ENCODE measurements at regions not wholly inside any gene's neighbourhood (a gene's known extent, or its start where the extent isn't known, plus 50 kb on each side); places are given as distances from the start of the nearest gene placed in this dataset.

GRCh38 chr4:144799486-144799885 lies 153.5 kb downstream of the HHIP start:
- no peaks in the 10 kb centered on the region for H3K9me3 Mint-ChIP-seq (ENCODE audit: insufficient read depth)
- H3K27ac Mint-ChIP-seq = no peak overlapping the region
- no peaks in the 10 kb centered on the region for H3K36me3 Mint-ChIP-seq (ENCODE audit: low read depth)
- ATAC-seq (no peak), DNase-seq (no peak)
- H3K4me1 Mint-ChIP-seq (ENCODE audit: low read depth) = no peaks in the 10 kb centered on the region
- H3K27me3 Mint-ChIP-seq (ENCODE audit: low read depth) = no peaks in the 10 kb centered on the region
- CTCF ChIA-PET = no interaction called here
- no peak overlapping the region for H3K4me3 Mint-ChIP-seq
- POLR2A ChIA-PET = no interaction called here

- no peaks in the 10 kb centered on the region for H3K4me1 Mint-ChIP-seq (ENCODE audit: low read depth)
- H3K27me3 Mint-ChIP-seq (ENCODE audit: low read depth) = no peaks in the 10 kb centered on the region
- no peak overlapping the region for H3K4me3 Mint-ChIP-seq
- POLR2A ChIA-PET = no interaction called here
- no peak for ATAC-seq
- H3K27ac Mint-ChIP-seq = no peak overlapping the region
- H3K36me3 Mint-ChIP-seq (ENCODE audit: low read depth) = no peaks in the 10 kb centered on the region
- no peaks in the 10 kb centered on the region for H3K9me3 Mint-ChIP-seq (ENCODE audit: insufficient read depth)
- CTCF ChIA-PET = no interaction called here
- DNase-seq = no peak
These were observed 155.8 kb downstream of the HHIP start for GRCh38 chr4:144801731-144802130.

- POLR2A ChIA-PET = no interaction called here
- H3K27ac Mint-ChIP-seq = no peak overlapping the region
- ATAC-seq = no peak
- H3K4me3 Mint-ChIP-seq = no peak overlapping the region
- CTCF ChIA-PET = no interaction called here
- DNase-seq = no peak
- no peaks in the 10 kb centered on the region for H3K27me3 Mint-ChIP-seq (ENCODE audit: low read depth)
- H3K9me3 Mint-ChIP-seq (ENCODE audit: insufficient read depth) = peaks cover 15% of the 10 kb centered on the region
- no peaks in the 10 kb centered on the region for H3K4me1 Mint-ChIP-seq (ENCODE audit: low read depth)
- no peaks in the 10 kb centered on the region for H3K36me3 Mint-ChIP-seq (ENCODE audit: low read depth)
These were observed 162.1 kb downstream of the HHIP start for GRCh38 chr4:144808034-144808433.

GRCh38 chr4:144809056-144809640 lies 163.2 kb downstream of the HHIP start:
- CTCF ChIA-PET = no interaction called here
- H3K4me1 Mint-ChIP-seq (ENCODE audit: low read depth) = no peaks in the 10 kb centered on the region
- H3K27me3 Mint-ChIP-seq (ENCODE audit: low read depth) = no peaks in the 10 kb centered on the region
- POLR2A ChIA-PET = no interaction called here
- H3K9me3 Mint-ChIP-seq (ENCODE audit: insufficient read depth) = peaks cover 15% of the 10 kb centered on the region
- no peaks in the 10 kb centered on the region for H3K36me3 Mint-ChIP-seq (ENCODE audit: low read depth)
- H3K27ac Mint-ChIP-seq = no peak overlapping the region
- DNase-seq (no peak), ATAC-seq (no peak)
- no peak overlapping the region for H3K4me3 Mint-ChIP-seq

- ATAC-seq (no peak), DNase-seq (no peak)
- CTCF ChIA-PET = no interaction called here
- Mint-ChIP-seq H3K4me3 (no peak overlapping the region), H3K4me1 (ENCODE audit: low read depth) (no peaks in the 10 kb centered on the region), H3K27me3 (ENCODE audit: low read depth) (no peaks in the 10 kb centered on the region), H3K27ac (no peak overlapping the region), H3K9me3 (ENCODE audit: insufficient read depth) (no peaks in the 10 kb centered on the region), H3K36me3 (ENCODE audit: low read depth) (no peaks in the 10 kb centered on the region)
- POLR2A ChIA-PET = interaction anchor here (0.6 kb wide), 1 partner anchor 125 kb away, joined by 3 read pairs; no protein-coding TSS in a partner anchor
These were observed 170.7 kb downstream of the HHIP start for GRCh38 chr4:144816668-144817067.

- ChIA-PET POLR2A (no interaction called here), CTCF (no interaction called here)
- Mint-ChIP-seq H3K27ac (no peak overlapping the region), H3K9me3 (ENCODE audit: insufficient read depth) (no peaks in the 10 kb centered on the region), H3K36me3 (ENCODE audit: low read depth) (no peaks in the 10 kb centered on the region), H3K4me3 (no peak overlapping the region), H3K4me1 (ENCODE audit: low read depth) (no peaks in the 10 kb centered on the region), H3K27me3 (ENCODE audit: low read depth) (no peaks in the 10 kb centered on the region)
- ATAC-seq = no peak
- DNase-seq = no peak
These were observed 171.1 kb downstream of the HHIP start for GRCh38 chr4:144817081-144817480.

GRCh38 chr4:144818136-144818535 lies 172.2 kb downstream of the HHIP start:
- no peak for ATAC-seq
- H3K9me3 Mint-ChIP-seq (ENCODE audit: insufficient read depth) = no peaks in the 10 kb centered on the region
- no peaks in the 10 kb centered on the region for H3K36me3 Mint-ChIP-seq (ENCODE audit: low read depth)
- H3K4me3 Mint-ChIP-seq = no peak overlapping the region
- CTCF ChIA-PET = no interaction called here
- no peak overlapping the region for H3K27ac Mint-ChIP-seq
- POLR2A ChIA-PET = no interaction called here
- no peak for DNase-seq
- no peaks in the 10 kb centered on the region for H3K4me1 Mint-ChIP-seq (ENCODE audit: low read depth)
- no peaks in the 10 kb centered on the region for H3K27me3 Mint-ChIP-seq (ENCODE audit: low read depth)

- H3K9me3 Mint-ChIP-seq (ENCODE audit: insufficient read depth) = no peaks in the 10 kb centered on the region
- DNase-seq (no peak), ATAC-seq (no peak)
- CTCF ChIA-PET = no interaction called here
- no peaks in the 10 kb centered on the region for H3K4me1 Mint-ChIP-seq (ENCODE audit: low read depth)
- POLR2A ChIA-PET = no interaction called here
- no peaks in the 10 kb centered on the region for H3K27me3 Mint-ChIP-seq (ENCODE audit: low read depth)
- no peaks in the 10 kb centered on the region for H3K36me3 Mint-ChIP-seq (ENCODE audit: low read depth)
- H3K27ac Mint-ChIP-seq = no peak overlapping the region
- H3K4me3 Mint-ChIP-seq = no peak overlapping the region
These were observed 173.6 kb downstream of the HHIP start for GRCh38 chr4:144819591-144819990.

- Mint-ChIP-seq H3K36me3 (ENCODE audit: low read depth) (no peaks in the 10 kb centered on the region), H3K27me3 (ENCODE audit: low read depth) (no peaks in the 10 kb centered on the region), H3K27ac (no peak overlapping the region), H3K4me3 (no peak overlapping the region), H3K9me3 (ENCODE audit: insufficient read depth) (no peaks in the 10 kb centered on the region), H3K4me1 (ENCODE audit: low read depth) (no peaks in the 10 kb centered on the region)
- CTCF ChIA-PET = no interaction called here
- DNase-seq = no peak
- POLR2A ChIA-PET = no interaction called here
- ATAC-seq = no peak
These were observed 174.2 kb downstream of the HHIP start for GRCh38 chr4:144820011-144820727.

GRCh38 chr4:144820728-144821085 lies 174.8 kb downstream of the HHIP start:
- no peaks in the 10 kb centered on the region for H3K36me3 Mint-ChIP-seq (ENCODE audit: low read depth)
- H3K4me1 Mint-ChIP-seq (ENCODE audit: low read depth) = no peaks in the 10 kb centered on the region
- H3K27me3 Mint-ChIP-seq (ENCODE audit: low read depth) = no peaks in the 10 kb centered on the region
- H3K4me3 Mint-ChIP-seq = no peak overlapping the region
- ChIA-PET POLR2A (no interaction called here), CTCF (no interaction called here)
- DNase-seq (no peak), ATAC-seq (no peak)
- no peak overlapping the region for H3K27ac Mint-ChIP-seq
- H3K9me3 Mint-ChIP-seq (ENCODE audit: insufficient read depth) = no peaks in the 10 kb centered on the region

- no peak overlapping the region for H3K27ac Mint-ChIP-seq
- no peaks in the 10 kb centered on the region for H3K9me3 Mint-ChIP-seq (ENCODE audit: insufficient read depth)
- no peaks in the 10 kb centered on the region for H3K4me1 Mint-ChIP-seq (ENCODE audit: low read depth)
- ATAC-seq = no peak
- ChIA-PET POLR2A (no interaction called here), CTCF (no interaction called here)
- H3K36me3 Mint-ChIP-seq (ENCODE audit: low read depth) = no peaks in the 10 kb centered on the region
- no peak overlapping the region for H3K4me3 Mint-ChIP-seq
- DNase-seq = no peak
- no peaks in the 10 kb centered on the region for H3K27me3 Mint-ChIP-seq (ENCODE audit: low read depth)
These were observed 186.0 kb downstream of the HHIP start for GRCh38 chr4:144831971-144832370.

GRCh38 chr4:144845411-144845810 lies 199.5 kb downstream of the HHIP start:
- Mint-ChIP-seq H3K36me3 (ENCODE audit: low read depth) (no peaks in the 10 kb centered on the region), H3K4me3 (no peak overlapping the region), H3K27ac (no peak overlapping the region), H3K4me1 (ENCODE audit: low read depth) (no peaks in the 10 kb centered on the region), H3K27me3 (ENCODE audit: low read depth) (no peaks in the 10 kb centered on the region), H3K9me3 (ENCODE audit: insufficient read depth) (no peaks in the 10 kb centered on the region)
- ChIA-PET POLR2A (no interaction called here), CTCF (no interaction called here)
- no peak for DNase-seq
- no peak for ATAC-seq

GRCh38 chr4:144851948-144852347 lies 206.0 kb downstream of the HHIP start:
- Mint-ChIP-seq H3K27ac (no peak overlapping the region), H3K4me1 (ENCODE audit: low read depth) (no peaks in the 10 kb centered on the region), H3K9me3 (ENCODE audit: insufficient read depth) (no peaks in the 10 kb centered on the region), H3K36me3 (ENCODE audit: low read depth) (no peaks in the 10 kb centered on the region), H3K27me3 (ENCODE audit: low read depth) (no peaks in the 10 kb centered on the region), H3K4me3 (no peak overlapping the region)
- no peak for DNase-seq
- no peak for ATAC-seq
- CTCF ChIA-PET = no interaction called here
- POLR2A ChIA-PET = no interaction called here
